CD14-positive monocyte (primary cell): ENCODE measurements at regions not wholly inside any gene's neighbourhood (a gene's known extent, or its start where the extent isn't known, plus 50 kb on each side); places are given as distances from the start of the nearest gene placed in this dataset.

ENCODE experiments used
- DNase-seq, 3 donors: peaks; one replicate each; pipeline ENCODE4 v3.0.0-alpha.2; 2011 to 2022
- H2AFZ ChIP-seq: 2 replicates; pipeline ENCODE4 v1.6.0; 2012; ENCODE audit warnings: mild to moderate bottlenecking, low read depth, low read length, inconsistent platforms; ENCODE audit not compliant: insufficient read depth, poor library complexity, severe bottlenecking
- H3K27ac ChIP-seq, 2 donors: 1 replicate in 1 of 2; 2 replicates in 1 of 2; pipeline ENCODE4 v1.5.1; 2012 to 2013; ENCODE audit warnings: low read length in 2 of 2, control low read depth in 1 of 2, inconsistent platforms in 1 of 2, low read depth in 1 of 2, mild to moderate bottlenecking in 1 of 2
- H3K27me3 ChIP-seq, 2 donors: one replicate each; pipeline versions ENCODE4 v1.6.0 to v1.6.1; 2011 to 2013; ENCODE audit warnings: low read length in 2 of 2; ENCODE audit not compliant: control insufficient read depth in 2 of 2, insufficient read depth in 2 of 2
- H3K36me3 ChIP-seq, 2 donors: replicated peaks in 1 of 2; 1 replicate in 1 of 2; 2 replicates in 1 of 2; pipeline versions ENCODE4 v1.5.1 to v1.6.1; 2012 to 2013; ENCODE audit warnings: low read length in 2 of 2, control low read depth in 1 of 2, inconsistent platforms in 1 of 2, mild to moderate bottlenecking in 1 of 2; ENCODE audit not compliant: insufficient read depth in 2 of 2, control insufficient read depth in 1 of 2
- H3K4me1 ChIP-seq, 2 donors: 1 replicate in 1 of 2; 2 replicates in 1 of 2; pipeline versions ENCODE4 v1.5.1 to v1.6.1; 2012 to 2013; ENCODE audit warnings: low read length in 2 of 2, control low read depth in 1 of 2, inconsistent platforms in 1 of 2, mild to moderate bottlenecking in 1 of 2, moderate library complexity in 1 of 2; ENCODE audit not compliant: insufficient read depth in 2 of 2, control insufficient read depth in 1 of 2
- H3K4me2 ChIP-seq: replicated peaks from 2 replicates; pipeline ENCODE3; 2012; ENCODE audit warnings: low read length, moderate library complexity, mild to moderate bottlenecking; ENCODE audit not compliant: poor library complexity, severe bottlenecking; ENCODE audit errors: extremely low read depth
- H3K4me3 ChIP-seq, 3 experiments: fragments of 200-600 bp in 1 of 3; sonication (generic) in 1 of 3; replicated peaks in 1 of 3; 1 replicate in 2 of 3; 2 replicates in 1 of 3; pipeline ENCODE4 v1.5.1; 2011 to 2013; ENCODE audit warnings: low read length in 3 of 3, mild to moderate bottlenecking in 3 of 3, control low read depth in 2 of 3, low read depth in 2 of 3, inconsistent platforms in 1 of 3, moderate library complexity in 1 of 3
- H3K79me2 ChIP-seq: 2 replicates; pipeline ENCODE4 v1.6.0; 2012; ENCODE audit warnings: mild to moderate bottlenecking, control low read depth, inconsistent platforms, low read length, moderate library complexity; ENCODE audit not compliant: insufficient read depth
- H3K9ac ChIP-seq: 2 replicates; pipeline ENCODE4 v1.6.0; 2017; ENCODE audit warnings: low read length, mild to moderate bottlenecking; ENCODE audit not compliant: insufficient read depth, poor library complexity, severe bottlenecking
- H3K9me3 ChIP-seq, 2 donors: replicated peaks in 1 of 2; 1 replicate in 1 of 2; 2 replicates in 1 of 2; pipeline versions ENCODE4 v1.5.1 to v1.6.1; 2012 to 2013; ENCODE audit warnings: low read length in 2 of 2, control low read depth in 1 of 2; ENCODE audit not compliant: control insufficient read depth in 1 of 2, insufficient read depth in 1 of 2
- H4K20me1 ChIP-seq: 2 replicates; pipeline ENCODE4 v1.6.0; 2012; ENCODE audit warnings: mild to moderate bottlenecking, low read length, control low read depth, moderate library complexity; ENCODE audit not compliant: insufficient read depth
- H3K27ac Mint-ChIP-seq, 7 donors: one replicate each; pipeline ENCODE4 v1.8.0; 2020; ENCODE audit warnings: mild to moderate bottlenecking in 7 of 7, mixed read lengths in 7 of 7, moderate library complexity in 6 of 7, inconsistent platforms in 2 of 7
- H3K27me3 Mint-ChIP-seq, 3 donors: one replicate each; pipeline ENCODE4 v1.8.0; 2021 to 2022; ENCODE audit warnings: low read depth in 3 of 3, mild to moderate bottlenecking in 3 of 3, mixed read lengths in 3 of 3, moderate library complexity in 3 of 3, inconsistent platforms in 1 of 3
- H3K36me3 Mint-ChIP-seq, 2 donors: one replicate each; pipeline ENCODE4 v1.8.0; 2020; ENCODE audit warnings: mixed read lengths in 2 of 2, inconsistent platforms in 1 of 2, mild to moderate bottlenecking in 1 of 2
- H3K4me1 Mint-ChIP-seq: one replicate; pipeline ENCODE4 v1.8.0; 2020; ENCODE audit warnings: mild to moderate bottlenecking, mixed read lengths
- H3K4me3 Mint-ChIP-seq, 2 donors: one replicate each; pipeline ENCODE4 v1.8.0; 2020; ENCODE audit warnings: mild to moderate bottlenecking in 2 of 2, mixed read lengths in 2 of 2, moderate library complexity in 1 of 2
- H3K9me3 Mint-ChIP-seq, 7 donors: one replicate each; pipeline ENCODE4 v1.8.0; 2020 to 2022; ENCODE audit warnings: mixed read lengths in 7 of 7, mild to moderate bottlenecking in 6 of 7, moderate library complexity in 6 of 7, inconsistent platforms in 2 of 7
- CTCF ChIP-seq: fragments of 200-600 bp; IDR thresholded peaks from one replicate; pipeline ENCODE4 v1.8.0; 2022; ENCODE audit warnings: antibody characterized with exemption, mild to moderate bottlenecking
- WGBS: methylation state at CpG from one replicate; pipeline ENCODE4 v1.1.5; 2013; ENCODE audit warnings: missing lambda C conversion rate; ENCODE audit not compliant: insufficient coverage; 5-methylcytosine and 5-hydroxymethylcytosine counted together
- intact Hi-C, 2 donors: fragments of 100-400 bp; cut with micrococcal nuclease; formaldehyde crosslinking; loops; one replicate each; pipeline versions ENCODE4 v1.15.0 to v1.15.1; 2023

GRCh38 chr6:113701552-113702254 lies 155.4 kb upstream of the MARCKS start:
- WGBS, result 33% methylated on average over 1 of the region's 4 CpGs
- H3K27ac Mint-ChIP-seq, result peak overlapping the region in 1 of 7 donors; percentile 25
- H3K9ac ChIP-seq, result no peak overlapping the region

GRCh38 chr6:113707194-113707593 lies 150.0 kb upstream of the MARCKS start:
- no peak overlapping the region for H2AFZ ChIP-seq
- intact Hi-C loops, result no loop called here
- Mint-ChIP-seq H3K4me3 (no peak overlapping the region), H3K36me3 (no peaks in the 10 kb centered on the region), H3K27me3 (peaks cover 0 to 1% (median 0%) of the 10 kb centered on the region in 3 donors), H3K9me3 (peaks cover 0 to 2% (median 0%) of the 10 kb centered on the region in 7 donors), H3K4me1 (no peaks in the 10 kb centered on the region), H3K27ac (no peak overlapping the region)
- no peak for TF ChIP-seq CTCF
- H3K4me2 ChIP-seq, result no peak overlapping the region
- 93% methylated on average over 3 of the region's 3 CpGs for WGBS
- no peaks in the 10 kb centered on the region for H4K20me1 ChIP-seq
- H3K79me2 ChIP-seq, result no peaks in the 10 kb centered on the region
- H3K4me1 ChIP-seq, result no peaks in the 10 kb centered on the region
- no peaks in the 10 kb centered on the region for H3K27me3 ChIP-seq
- H3K9ac ChIP-seq, result no peak overlapping the region
- no peak for DNase-seq
- H3K4me3 ChIP-seq, result no peak overlapping the region
- H3K36me3 ChIP-seq, result no peaks in the 10 kb centered on the region
- H3K27ac ChIP-seq, result no peak overlapping the region
- no peaks in the 10 kb centered on the region for H3K9me3 ChIP-seq

More at GRCh38 chr6:113701552-113702254, 155.4 kb upstream of the MARCKS start:
- Histone ChIP-seq H3K36me3 (no peaks in the 10 kb centered on the region), H4K20me1 (no peaks in the 10 kb centered on the region), H3K9me3 (no peaks in the 10 kb centered on the region), H3K4me2 (no peak overlapping the region), H3K27me3 (no peaks in the 10 kb centered on the region), H3K27ac (no peak overlapping the region), H3K79me2 (no peaks in the 10 kb centered on the region), H3K4me3 (no peak overlapping the region), H3K4me1 (peaks cover 15 to 16% of the 10 kb centered on the region in 2 donors), H2AFZ (no peak overlapping the region)
- Mint-ChIP-seq H3K4me3 (no peak overlapping the region), H3K9me3 (peaks cover 0 to 2% (median 0%) of the 10 kb centered on the region in 7 donors), H3K36me3 (no peaks in the 10 kb centered on the region), H3K27me3 (peaks cover 0 to 1% (median 0%) of the 10 kb centered on the region in 3 donors), H3K4me1 (peaks cover 17% of the 10 kb centered on the region)
- no peak for TF ChIP-seq CTCF
- DNase-seq, result no peak
- intact Hi-C loops, result no loop called here
